DMS79 treated with DMSO at 0.1 percent for 48 hours (cell line): ENCODE measurements at regions not wholly inside any gene's neighbourhood (a gene's known extent, or its start where the extent isn't known, plus 50 kb on each side); places are given as distances from the start of the nearest gene placed in this dataset.

Experiments used
- DNase-seq: peaks from one replicate; lab custom pipeline; 2025; lab: John Stamatoyannopoulos, UW

GRCh38 chr21:28644762-28645161 is 347.9 kb downstream of the LTN1 start:
- no peak for DNase-seq

DNA sequence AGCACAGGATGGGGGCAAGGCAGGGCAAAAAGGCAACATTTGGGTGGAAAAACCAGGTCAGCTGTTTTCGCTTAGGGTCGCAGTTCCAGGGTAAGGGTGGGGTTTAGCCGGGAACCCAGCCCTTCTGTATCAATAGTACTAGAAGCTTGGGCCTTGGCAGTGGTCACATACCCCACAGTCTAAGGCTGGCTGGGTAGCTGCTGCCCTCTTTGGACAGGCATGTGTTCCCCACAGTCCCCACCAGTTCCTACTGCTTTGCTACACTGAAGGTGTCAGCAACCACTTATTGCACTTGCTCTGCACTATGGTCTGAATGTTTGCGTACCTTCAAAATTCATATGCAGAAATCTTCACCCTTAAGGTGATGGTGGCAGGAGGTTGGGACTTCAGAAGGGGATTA is 349.8 kb downstream of the LTN1 start:
- no peak for DNase-seq

DNA sequence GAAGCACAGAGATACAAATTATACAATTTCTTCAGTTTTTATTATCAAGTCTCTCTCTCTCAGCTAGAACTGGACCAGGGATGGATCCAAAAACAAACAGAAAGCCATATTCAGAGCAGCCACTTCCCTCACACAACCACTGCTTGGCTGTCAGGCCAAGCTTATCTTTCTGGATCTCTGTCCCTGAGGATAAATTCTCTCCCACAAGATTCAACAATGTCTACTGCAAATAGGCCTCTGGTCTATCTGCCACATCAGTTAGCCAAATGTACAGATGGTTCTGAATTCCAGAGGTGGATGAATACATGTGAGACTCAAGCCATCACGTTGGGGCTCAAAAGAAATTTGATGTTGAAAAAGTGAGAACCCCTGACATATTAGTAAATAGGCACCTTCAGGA is 350.9 kb downstream of the LTN1 start:
- DNase-seq: no peak

- DNase-seq: no peak
These were observed 352.4 kb downstream of the LTN1 start for GRCh38 chr21:28640326-28640725.

DNA sequence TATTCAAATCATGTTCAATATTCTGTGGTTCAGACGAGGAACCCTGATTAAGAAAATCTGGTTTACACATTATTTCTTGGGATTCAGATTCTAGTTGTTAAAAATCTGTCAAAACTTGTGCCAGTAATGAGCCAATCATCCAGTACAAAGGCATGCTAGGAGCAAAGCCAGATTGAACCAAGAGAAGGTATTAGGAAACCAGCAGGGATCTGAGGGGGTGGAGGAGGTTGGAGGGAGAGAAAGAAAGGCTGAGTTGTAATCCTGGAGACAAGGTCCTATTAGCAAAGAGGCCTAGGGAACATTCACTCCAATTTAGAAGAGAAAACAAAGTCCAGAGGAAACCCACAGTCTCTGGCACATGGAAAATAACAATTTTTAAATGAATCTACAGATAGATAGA is 352.9 kb downstream of the LTN1 start:
- no peak for DNase-seq

- DNase-seq: no peak
These were observed 355.7 kb downstream of the LTN1 start for GRCh38 chr21:28636752-28637691.

- DNase-seq: no peak
These were observed 357.1 kb downstream of the LTN1 start for GRCh38 chr21:28635541-28635940.

DNA sequence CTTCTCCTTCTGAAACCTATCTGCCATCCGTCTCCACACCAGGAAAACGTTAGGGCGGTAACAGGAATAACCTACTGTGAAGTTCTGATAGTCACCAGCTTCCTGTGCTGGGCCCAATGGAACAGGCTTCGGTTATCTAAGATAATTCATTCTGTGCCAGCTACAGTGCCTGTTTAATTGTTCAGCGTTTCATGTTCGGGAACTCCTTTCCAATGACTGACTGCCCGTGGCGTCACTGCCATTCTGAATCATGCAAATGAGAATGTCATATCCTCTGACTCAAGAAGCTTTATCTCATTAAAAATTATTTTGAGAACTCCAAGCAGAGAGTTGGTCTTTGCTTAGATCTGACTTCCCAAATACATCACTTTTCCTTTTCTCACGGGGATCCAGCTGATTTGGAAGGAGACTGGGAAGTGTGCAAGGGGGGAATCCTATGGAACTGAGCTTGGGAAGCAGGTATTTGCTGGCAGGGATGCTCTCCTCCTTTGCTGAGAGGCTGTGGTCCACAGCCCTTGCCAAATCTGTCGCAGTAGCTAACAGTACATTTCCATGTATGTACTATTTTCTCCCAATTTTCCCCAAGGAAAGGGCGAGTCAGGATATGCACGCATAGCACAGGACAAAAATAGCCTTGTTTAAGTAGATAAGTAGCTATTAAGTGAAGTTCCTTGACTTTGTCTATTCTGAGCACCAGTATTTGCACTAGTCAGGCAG is 358.7 kb downstream of the LTN1 start:
- no peak for DNase-seq

DNA sequence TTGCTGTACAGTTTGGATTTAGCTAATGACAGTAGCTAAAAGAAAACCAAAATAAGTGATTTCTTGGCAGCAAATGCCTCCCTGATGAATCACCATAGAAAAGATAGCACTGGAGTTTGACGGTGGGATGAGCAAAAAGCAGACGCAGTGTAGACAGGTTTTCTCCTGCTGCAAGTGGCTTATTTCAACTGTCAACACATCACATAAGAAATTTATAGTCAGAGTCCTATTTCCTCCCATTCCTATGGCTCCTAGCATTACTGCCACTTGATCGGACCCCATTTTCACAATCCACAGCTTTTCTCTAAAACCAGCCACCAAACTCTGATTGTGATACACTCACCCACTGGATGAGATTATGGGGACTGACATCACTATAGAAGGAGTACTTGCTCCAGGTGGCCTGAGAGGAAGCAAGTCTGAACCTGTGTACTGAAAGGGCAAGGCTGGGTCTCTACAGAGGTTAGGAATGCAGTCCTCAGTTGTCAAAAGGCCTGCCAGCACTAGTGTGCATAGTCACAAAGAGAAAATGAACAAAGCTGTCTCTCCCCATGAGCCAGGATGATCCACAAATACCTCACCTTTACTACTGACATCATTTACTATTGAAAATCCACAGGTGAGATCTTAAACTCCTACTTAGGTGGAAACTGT is 359.8 kb downstream of the LTN1 start:
- no peak for DNase-seq

DNA sequence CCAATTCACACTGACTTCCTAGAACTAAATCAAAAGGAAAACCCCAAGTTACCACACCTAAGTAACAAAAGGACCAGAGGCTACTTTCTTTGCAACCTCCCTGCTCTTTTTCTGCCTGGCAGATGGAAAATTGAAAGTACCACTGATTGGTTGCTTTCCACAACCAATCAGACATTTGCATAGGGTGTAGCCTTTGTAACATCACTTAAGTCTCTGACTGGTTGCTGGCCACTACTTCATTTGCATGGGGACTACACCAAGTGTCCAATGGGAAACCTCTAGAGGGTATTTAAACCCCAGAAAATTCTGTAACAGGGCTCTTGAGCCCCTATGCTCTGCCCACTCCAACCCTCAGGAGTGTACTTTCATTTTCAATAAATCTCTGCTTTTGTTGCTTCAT is 365.0 kb downstream of the LTN1 start:
- DNase-seq: no peak

GRCh38 chr21:28627261-28627660 is 365.4 kb downstream of the LTN1 start:
- no peak for DNase-seq

- DNase-seq: no peak
These were observed 368.1 kb downstream of the LTN1 start for GRCh38 chr21:28624626-28625025.

DNA sequence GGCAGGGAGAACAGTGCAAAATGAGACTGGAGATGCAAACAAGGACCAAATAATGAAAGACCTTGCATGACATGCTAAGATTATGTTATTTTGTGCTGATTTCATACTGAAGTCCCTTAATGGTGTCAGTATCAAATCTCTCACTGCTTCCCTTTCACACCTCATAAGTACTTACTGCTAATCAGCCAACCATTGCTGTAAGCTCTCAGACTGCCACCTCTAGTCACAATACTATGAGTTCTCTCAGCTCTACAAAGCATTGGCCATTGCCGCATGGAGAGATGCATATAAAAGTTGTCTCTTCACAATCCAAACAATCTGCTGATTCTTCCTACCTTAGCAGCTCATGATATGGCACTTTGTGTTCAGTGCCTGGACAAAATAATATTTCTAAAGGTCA is 375.4 kb downstream of the LTN1 start:
- no peak for DNase-seq

DNA sequence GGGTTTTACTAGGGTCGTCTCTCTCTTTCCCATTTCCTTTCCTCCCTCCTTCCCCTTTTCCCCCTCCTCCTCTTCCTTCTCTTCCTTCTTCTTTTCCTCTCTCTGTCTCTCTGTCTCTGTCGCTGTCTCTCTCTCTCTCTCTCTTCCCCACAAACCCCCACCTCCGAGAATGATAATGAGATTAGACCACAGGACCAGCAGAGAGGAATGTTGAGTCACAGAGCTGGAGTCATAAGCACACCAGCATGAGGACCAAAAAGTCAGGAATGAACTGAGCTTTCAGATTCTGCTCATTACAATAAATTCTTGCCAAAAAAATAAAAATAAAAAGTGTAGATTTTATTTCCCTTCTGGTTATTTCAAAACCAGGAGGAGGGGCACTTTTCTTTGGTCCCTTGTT is 377.4 kb downstream of the LTN1 start:
- DNase-seq: no peak

DNA sequence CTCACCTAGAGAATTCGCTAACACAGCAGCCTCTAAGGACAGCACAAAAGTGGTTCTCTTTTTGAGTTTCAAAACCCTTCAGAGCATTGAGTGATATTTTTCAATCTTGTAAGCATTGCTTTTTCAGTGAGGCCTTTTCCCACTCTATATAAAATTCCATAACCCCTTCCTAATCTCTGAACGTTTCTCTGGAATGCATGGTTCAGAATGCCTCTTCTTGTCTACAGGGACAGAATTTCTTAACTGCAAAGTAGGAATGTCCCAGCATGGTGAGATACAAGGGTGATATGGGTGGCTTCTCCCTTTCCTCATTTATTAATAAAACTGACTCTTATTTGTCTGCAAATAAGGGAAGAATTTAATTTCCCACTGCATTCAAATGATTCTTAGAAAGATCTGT is 377.9 kb downstream of the LTN1 start:
- DNase-seq: no peak

DNA sequence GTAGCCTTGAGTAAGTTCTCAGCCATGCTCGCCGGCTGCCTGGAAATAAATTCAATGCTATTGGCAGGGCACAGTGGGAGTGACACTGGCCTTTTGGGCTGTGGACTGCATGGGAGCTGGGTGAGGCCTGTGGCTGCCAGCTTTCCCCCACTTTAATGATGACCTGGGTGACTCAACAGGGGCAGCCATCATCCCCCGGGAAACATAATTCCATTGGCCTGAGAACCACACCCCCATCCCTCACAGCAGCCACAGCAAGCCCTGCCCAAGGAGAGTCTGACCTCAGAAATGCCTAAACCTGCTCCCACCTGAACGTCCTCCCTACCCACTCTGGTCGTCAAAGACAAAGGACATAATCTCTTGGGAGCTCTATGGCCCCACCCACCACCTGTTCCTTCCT is 384.0 kb downstream of the LTN1 start:
- DNase-seq: no peak

GRCh38 chr21:28607545-28607944 is 385.1 kb downstream of the LTN1 start:
- DNase-seq: no peak

GRCh38 chr21:28604946-28605537 is 387.6 kb downstream of the LTN1 start:
- DNase-seq: no peak

GRCh38 chr21:28602546-28602945 is 390.1 kb downstream of the LTN1 start:
- DNase-seq: no peak

GRCh38 chr21:28598214-28598613 is 394.5 kb downstream of the LTN1 start:
- no peak for DNase-seq

GRCh38 chr21:28592205-28592865 is 400.3 kb downstream of the LTN1 start:
- DNase-seq: no peak

GRCh38 chr21:28590676-28591075 is 402.0 kb downstream of the LTN1 start:
- no peak for DNase-seq
